HL-60 (cell line): ENCODE measurements at regions not wholly inside any gene's neighbourhood (a gene's known extent, or its start where the extent isn't known, plus 50 kb on each side); places are given as distances from the start of the nearest gene placed in this dataset.

Source experiments
- DNase-seq, 2 experiments: peaks; one replicate each; pipeline ENCODE4 v3.0.0-alpha.2; 2010 to 2020; ENCODE audit warnings: low read depth in 1 of 2, low spot score in 1 of 2
- H3K27ac ChIP-seq: fragments of 250-450 bp; sonication (Bioruptor Pico); replicated peaks from 2 replicates; pipeline ENCODE4 v1.5.1; 2020; ENCODE audit warnings: mild to moderate bottlenecking, moderate library complexity
- H3K27me3 ChIP-seq: fragments of 250-450 bp; sonication (Bioruptor Pico); 2 replicates; pipeline ENCODE4 v1.5.1; 2021; ENCODE audit warnings: mild to moderate bottlenecking, moderate library complexity; ENCODE audit not compliant: insufficient read depth, poor library complexity, severe bottlenecking
- H3K4me3 ChIP-seq: replicated peaks from 2 replicates; pipeline ENCODE4 v1.5.1; 2011; ENCODE audit warnings: mild to moderate bottlenecking, control low read depth, low read length; ENCODE audit not compliant: insufficient read depth
- GABPA ChIP-seq: IDR thresholded peaks from 2 replicates; pipeline ENCODE4 v1.6.1; 2012; ENCODE audit warnings: low read depth
- POLR2AphosphoS5 ChIP-seq: IDR thresholded peaks from 2 replicates; pipeline ENCODE4 v1.6.1; 2012; ENCODE audit warnings: low read depth
- REST ChIP-seq: IDR thresholded peaks from 2 replicates; pipeline ENCODE4 v1.6.1; 2012; ENCODE audit warnings: low read depth; ENCODE audit not compliant: insufficient replicate concordance
- SPI1 ChIP-seq: IDR thresholded peaks from 2 replicates; pipeline ENCODE4 v1.6.1; 2012; ENCODE audit warnings: low read depth, mild to moderate bottlenecking, borderline replicate concordance
- TF ChIP-seq, protein P1 (sequence below): IDR thresholded peaks from one replicate; pipeline ENCODE4 v1.5.1; 2011; ENCODE audit warnings: low read length, control low read depth, inconsistent platforms; ENCODE audit not compliant: insufficient read depth

DNA sequence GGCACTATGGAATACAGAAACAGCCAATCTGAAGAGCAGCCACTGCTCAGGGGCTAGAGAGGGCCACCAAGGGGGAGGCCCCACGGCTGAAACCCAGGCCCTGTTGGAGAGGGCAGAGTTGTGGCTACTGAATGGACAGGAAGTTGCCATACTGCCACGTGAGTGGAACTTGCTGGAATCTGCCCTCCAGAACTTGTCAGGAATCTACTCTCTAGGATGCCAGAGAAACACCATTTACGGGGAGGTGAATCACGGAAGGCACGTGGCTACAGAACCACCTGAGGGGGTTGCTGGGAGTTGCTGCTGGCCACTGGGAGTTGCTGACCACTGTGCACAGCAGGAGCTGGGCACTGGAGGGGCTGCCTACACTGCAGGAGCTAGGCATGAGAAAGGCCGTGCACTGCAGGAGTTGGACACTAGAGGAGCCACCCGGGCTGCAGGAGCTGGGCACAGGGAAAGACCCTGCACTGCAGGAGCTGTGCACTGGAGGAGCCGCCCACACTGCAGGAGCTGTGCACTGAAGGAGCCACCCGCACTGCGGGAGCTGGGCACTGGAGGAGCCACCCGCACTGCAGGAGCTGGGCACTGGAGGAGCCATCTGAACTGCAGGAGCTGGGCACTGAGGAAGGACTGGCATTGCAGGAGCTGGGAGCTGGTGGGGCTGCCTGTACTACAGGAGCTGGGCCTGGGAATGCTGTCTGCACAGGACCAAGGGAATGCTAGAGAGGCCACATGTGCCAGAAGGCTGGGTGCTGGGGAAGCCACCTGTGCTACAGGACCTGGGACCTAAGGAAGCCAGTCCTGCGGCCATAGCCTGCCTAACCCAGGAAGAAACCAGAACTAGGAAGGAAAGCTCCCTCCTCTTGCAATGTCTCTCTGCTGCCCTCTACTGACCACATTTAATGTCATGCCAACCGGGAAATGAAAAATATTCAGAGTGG lies 343.4 kb downstream of the MATN1 start:
- TF ChIP-seq, protein P1, sequence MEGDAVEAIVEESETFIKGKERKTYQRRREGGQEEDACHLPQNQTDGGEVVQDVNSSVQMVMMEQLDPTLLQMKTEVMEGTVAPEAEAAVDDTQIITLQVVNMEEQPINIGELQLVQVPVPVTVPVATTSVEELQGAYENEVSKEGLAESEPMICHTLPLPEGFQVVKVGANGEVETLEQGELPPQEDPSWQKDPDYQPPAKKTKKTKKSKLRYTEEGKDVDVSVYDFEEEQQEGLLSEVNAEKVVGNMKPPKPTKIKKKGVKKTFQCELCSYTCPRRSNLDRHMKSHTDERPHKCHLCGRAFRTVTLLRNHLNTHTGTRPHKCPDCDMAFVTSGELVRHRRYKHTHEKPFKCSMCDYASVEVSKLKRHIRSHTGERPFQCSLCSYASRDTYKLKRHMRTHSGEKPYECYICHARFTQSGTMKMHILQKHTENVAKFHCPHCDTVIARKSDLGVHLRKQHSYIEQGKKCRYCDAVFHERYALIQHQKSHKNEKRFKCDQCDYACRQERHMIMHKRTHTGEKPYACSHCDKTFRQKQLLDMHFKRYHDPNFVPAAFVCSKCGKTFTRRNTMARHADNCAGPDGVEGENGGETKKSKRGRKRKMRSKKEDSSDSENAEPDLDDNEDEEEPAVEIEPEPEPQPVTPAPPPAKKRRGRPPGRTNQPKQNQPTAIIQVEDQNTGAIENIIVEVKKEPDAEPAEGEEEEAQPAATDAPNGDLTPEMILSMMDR = peak; percentile 81
- TF ChIP-seq SPI1 = no peak
- no peak for TF ChIP-seq GABPA
- TF ChIP-seq REST = no peak
- no peak overlapping the region for H3K27ac ChIP-seq
- H3K4me3 ChIP-seq = no peak overlapping the region
- peak; percentile 11 to 68 for DNase-seq
- no peaks in the 10 kb centered on the region for H3K27me3 ChIP-seq

DNA sequence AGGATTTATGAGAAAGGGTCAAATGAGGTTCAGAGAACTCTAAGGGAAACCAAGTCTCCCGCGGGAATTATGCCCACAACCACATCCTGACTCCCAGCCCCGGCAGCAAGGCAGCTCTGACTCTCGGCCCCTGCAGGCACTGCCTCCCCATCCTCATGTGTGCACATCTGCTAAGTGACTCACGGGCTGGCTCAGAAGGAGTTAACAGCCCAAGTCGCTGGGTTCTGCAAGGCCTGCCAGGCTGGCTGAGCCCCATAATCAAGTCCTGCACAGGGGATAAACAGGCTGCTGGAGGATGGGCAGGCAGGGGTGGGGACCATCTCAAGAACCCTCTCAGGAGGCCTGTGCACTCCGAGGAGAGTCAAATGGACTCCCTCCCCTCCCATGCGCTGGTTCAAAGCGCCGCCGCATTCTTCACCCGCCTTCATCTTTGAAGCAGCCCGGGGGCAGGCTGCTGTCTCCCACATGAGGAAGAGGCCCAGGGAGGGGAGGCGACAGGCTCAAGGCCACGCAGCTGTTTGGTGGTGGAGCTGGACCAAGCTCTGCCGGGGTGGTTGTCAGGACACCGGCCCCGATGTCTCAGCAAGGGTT lies 344.3 kb downstream of the MATN1 start:
- TF ChIP-seq REST (no peak), GABPA (no peak), POLR2AphosphoS5 (no peak), SPI1 (no peak)
- TF ChIP-seq, protein P1 = no peak
- Histone ChIP-seq H3K4me3 (no peak overlapping the region), H3K27me3 (no peaks in the 10 kb centered on the region), H3K27ac (no peak overlapping the region)
- DNase-seq = no peak

- no peaks in the 10 kb centered on the region for H3K27me3 ChIP-seq
- no peak for DNase-seq
- TF ChIP-seq GABPA (no peak), REST (no peak), POLR2AphosphoS5 (no peak), SPI1 (no peak)
- TF ChIP-seq, protein P1 = no peak
Measured at GRCh38 chr1:30378003-30378596, 345.3 kb downstream of the MATN1 start.

More at GRCh38 chr1:30378003-30378596, 345.3 kb downstream of the MATN1 start:
- no peak overlapping the region for H3K27ac ChIP-seq
- no peak overlapping the region for H3K4me3 ChIP-seq
